ENCODE measurements at regions not wholly inside any gene's neighbourhood (a gene's known extent, or its start where the extent isn't known, plus 50 kb on each side); places are given as distances from the start of the nearest gene placed in this dataset.
A peak's percentile ranks its signal among the peaks of the same experiment; 100 is the strongest.

DNA sequence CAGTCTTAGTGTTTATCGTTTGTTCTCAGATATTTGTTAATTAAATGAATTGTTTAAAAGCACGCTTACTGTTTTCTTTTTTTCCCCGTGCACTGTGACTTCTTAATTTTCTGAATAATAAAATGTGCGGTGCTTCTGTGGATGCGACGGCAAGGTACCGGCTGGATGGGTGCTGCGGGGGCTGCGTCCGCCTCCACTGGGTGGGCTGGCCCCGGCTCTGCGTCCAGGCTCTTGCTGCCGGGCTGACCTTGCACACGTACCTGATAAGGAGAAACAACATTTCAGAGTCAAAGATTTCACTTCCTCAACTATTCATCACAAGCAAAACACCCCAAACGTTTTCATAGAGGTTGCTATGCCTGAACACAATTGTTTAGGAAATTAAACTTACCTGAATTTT, 404.0 kb upstream of the IRX1 start (continued):
- TF ChIP-seq, protein P1, sequence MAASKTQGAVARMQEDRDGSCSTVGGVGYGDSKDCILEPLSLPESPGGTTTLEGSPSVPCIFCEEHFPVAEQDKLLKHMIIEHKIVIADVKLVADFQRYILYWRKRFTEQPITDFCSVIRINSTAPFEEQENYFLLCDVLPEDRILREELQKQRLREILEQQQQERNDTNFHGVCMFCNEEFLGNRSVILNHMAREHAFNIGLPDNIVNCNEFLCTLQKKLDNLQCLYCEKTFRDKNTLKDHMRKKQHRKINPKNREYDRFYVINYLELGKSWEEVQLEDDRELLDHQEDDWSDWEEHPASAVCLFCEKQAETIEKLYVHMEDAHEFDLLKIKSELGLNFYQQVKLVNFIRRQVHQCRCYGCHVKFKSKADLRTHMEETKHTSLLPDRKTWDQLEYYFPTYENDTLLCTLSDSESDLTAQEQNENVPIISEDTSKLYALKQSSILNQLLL (CRISPR knock-in tag; IDR thresholded peaks at IDR 0.05; ENCODE audit: borderline replicate concordance) = no peak
- TF ChIP-seq, protein P2, sequence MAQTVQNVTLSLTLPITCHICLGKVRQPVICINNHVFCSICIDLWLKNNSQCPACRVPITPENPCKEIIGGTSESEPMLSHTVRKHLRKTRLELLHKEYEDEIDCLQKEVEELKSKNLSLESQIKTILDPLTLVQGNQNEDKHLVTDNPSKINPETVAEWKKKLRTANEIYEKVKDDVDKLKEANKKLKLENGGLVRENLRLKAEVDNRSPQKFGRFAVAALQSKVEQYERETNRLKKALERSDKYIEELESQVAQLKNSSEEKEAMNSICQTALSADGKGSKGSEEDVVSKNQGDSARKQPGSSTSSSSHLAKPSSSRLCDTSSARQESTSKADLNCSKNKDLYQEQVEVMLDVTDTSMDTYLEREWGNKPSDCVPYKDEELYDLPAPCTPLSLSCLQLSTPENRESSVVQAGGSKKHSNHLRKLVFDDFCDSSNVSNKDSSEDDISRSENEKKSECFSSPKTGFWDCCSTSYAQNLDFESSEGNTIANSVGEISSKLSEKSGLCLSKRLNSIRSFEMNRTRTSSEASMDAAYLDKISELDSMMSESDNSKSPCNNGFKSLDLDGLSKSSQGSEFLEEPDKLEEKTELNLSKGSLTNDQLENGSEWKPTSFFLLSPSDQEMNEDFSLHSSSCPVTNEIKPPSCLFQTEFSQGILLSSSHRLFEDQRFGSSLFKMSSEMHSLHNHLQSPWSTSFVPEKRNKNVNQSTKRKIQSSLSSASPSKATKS (CRISPR knock-in tag; IDR thresholded peaks at IDR 0.05) = no peak
- TF ChIP-seq, protein P3, sequence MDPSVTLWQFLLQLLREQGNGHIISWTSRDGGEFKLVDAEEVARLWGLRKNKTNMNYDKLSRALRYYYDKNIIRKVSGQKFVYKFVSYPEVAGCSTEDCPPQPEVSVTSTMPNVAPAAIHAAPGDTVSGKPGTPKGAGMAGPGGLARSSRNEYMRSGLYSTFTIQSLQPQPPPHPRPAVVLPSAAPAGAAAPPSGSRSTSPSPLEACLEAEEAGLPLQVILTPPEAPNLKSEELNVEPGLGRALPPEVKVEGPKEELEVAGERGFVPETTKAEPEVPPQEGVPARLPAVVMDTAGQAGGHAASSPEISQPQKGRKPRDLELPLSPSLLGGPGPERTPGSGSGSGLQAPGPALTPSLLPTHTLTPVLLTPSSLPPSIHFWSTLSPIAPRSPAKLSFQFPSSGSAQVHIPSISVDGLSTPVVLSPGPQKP (CRISPR knock-in tag; IDR thresholded peaks at IDR 0.05) = no peak

DNA sequence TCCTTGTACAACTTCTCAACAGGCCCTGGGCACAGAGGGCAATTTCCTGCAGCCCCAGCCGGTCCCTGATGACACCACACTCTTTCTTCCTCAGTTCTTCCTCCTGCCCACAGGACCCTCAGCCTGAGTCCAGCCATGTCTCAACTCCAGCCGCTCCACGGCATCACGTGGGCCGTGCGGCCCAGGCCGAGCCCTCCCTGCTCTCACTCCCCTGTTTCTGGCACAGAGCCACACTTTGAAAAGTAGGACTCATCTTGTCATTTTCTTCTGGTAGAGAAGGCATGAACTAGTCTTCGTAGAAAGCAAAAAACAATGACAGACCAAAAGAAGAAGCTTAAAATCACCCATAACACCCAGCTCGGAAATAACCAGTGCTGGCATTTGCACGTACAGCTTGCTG, 404.7 kb upstream of the IRX1 start:
- BruUV-seq (replicated peaks) = no TSS peak
- Histone ChIP-seq H2AFZ (ENCODE audit: low read depth, low read length) (no peak overlapping the region), H3K27me3 (ENCODE audit: control insufficient read depth in 2 of 2, insufficient read depth in 2 of 2, low read length in 2 of 2) (peaks cover 21 to 27% of the 10 kb centered on the region in 2 experiments), H3K9me1 (ENCODE audit: control insufficient read depth, insufficient read depth, low read length) (no peaks in the 10 kb centered on the region), H3K9ac (ENCODE audit: insufficient read depth in 1 of 2, low read depth in 2 of 2, low read length in 2 of 2) (no peak overlapping the region), H3K79me2 (ENCODE audit: control insufficient read depth, insufficient read depth, low read length) (no peaks in the 10 kb centered on the region), H3K27ac (ENCODE audit: extremely low read depth, low read depth, low read length) (no peak overlapping the region), H3K36me3 (ENCODE audit: control insufficient read depth, insufficient read depth, low read length) (no peaks in the 10 kb centered on the region), H3K4me3 (no peak overlapping the region), H3K9me3 (replicated peaks; ENCODE audit: control insufficient read depth, insufficient read depth, low read depth, low read length) (no peaks in the 10 kb centered on the region), H3K4me2 (ENCODE audit: insufficient read depth, low read length) (no peak overlapping the region), H3K4me1 (replicated peaks in 1 of 2; ENCODE audit: control insufficient read depth in 2 of 2, insufficient read depth in 2 of 2, low read length in 2 of 2) (peaks cover 0 to 3% of the 10 kb centered on the region in 2 experiments; a peak in 1 of 5 replicates), H4K20me1 (replicated peaks; ENCODE audit: control insufficient read depth, insufficient read depth, low read length) (no peaks in the 10 kb centered on the region; the same call in 1 of the 2 replicates)
- in situ Hi-C loops (cut with MboI) = no loop called here
- intact Hi-C loops (cut with micrococcal nuclease) = no loop called here
- ChIA-PET CTCF (ENCODE audit: low intra/inter-chr PET ratio) (no interaction called here), POLR2A (no interaction called here)
- ATAC-seq (no peak), FAIRE-seq (no peak), DNase-seq (ENCODE audit: extremely low read depth in 1 of 4, low spot score in 3 of 4) (no peak)
- under 1% methylated on average over 9 of the region's 10 CpGs for WGBS (ENCODE audit: insufficient coverage, low coverage, missing lambda C conversion rate)
- TF ChIP-seq, protein P4, sequence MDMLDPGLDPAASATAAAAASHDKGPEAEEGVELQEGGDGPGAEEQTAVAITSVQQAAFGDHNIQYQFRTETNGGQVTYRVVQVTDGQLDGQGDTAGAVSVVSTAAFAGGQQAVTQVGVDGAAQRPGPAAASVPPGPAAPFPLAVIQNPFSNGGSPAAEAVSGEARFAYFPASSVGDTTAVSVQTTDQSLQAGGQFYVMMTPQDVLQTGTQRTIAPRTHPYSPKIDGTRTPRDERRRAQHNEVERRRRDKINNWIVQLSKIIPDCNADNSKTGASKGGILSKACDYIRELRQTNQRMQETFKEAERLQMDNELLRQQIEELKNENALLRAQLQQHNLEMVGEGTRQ (CRISPR knock-in tag; IDR thresholded peaks at IDR 0.05) = peak; percentile 42; the same call in 1 of the 2 replicates
- TF ChIP-seq ZC3H4 (CRISPR knock-in tag; IDR thresholded peaks at IDR 0.05; ENCODE audit: borderline replicate concordance) (no peak), NFIC (IDR thresholded peaks at IDR 0.05) (peak; percentile 54), TCFL5 (CRISPR knock-in tag; conservative IDR thresholded peaks at IDR 0.05) (no peak), TAF9B (IDR thresholded peaks at IDR 0.05; ENCODE audit: partially characterized antibody) (no peak)
